Osteoblast (primary cell): ENCODE measurements at regions not wholly inside any gene's neighbourhood (a gene's known extent, or its start where the extent isn't known, plus 50 kb on each side); places are given as distances from the start of the nearest gene placed in this dataset.
"Not testable (repeated sequence)": the region's sequence is repeated elsewhere in the genome, so short reads cannot be mapped to it uniquely, and the experiment has no call there.

Experiments
- DNase-seq: peaks from one replicate; pipeline ENCODE4 v3.0.0; 2011; ENCODE audit warnings: low spot score, mixed read lengths; ENCODE audit not compliant: insufficient read length; ENCODE audit errors: missing footprints
- H2AFZ ChIP-seq: 2 replicates; pipeline ENCODE4 v1.6.0; 2011; ENCODE audit warnings: mild to moderate bottlenecking, low read length
- H3K27ac ChIP-seq: 2 replicates; pipeline ENCODE4 v1.5.1; 2011; ENCODE audit warnings: mild to moderate bottlenecking, low read depth, low read length, moderate library complexity
- H3K27me3 ChIP-seq: 2 replicates; pipeline ENCODE4 v1.6.0; 2012; ENCODE audit warnings: mild to moderate bottlenecking, control low read depth, inconsistent platforms, low read length, moderate library complexity; ENCODE audit not compliant: insufficient read depth
- H3K36me3 ChIP-seq: 2 replicates; pipeline ENCODE4 v1.5.1; 2011; ENCODE audit warnings: mild to moderate bottlenecking, low read length, control low read depth, moderate library complexity; ENCODE audit not compliant: insufficient read depth
- H3K4me1 ChIP-seq: 2 replicates; pipeline ENCODE4 v1.5.1; 2011; ENCODE audit warnings: mild to moderate bottlenecking, low read length, control low read depth, moderate library complexity; ENCODE audit not compliant: insufficient read depth
- H3K4me2 ChIP-seq: 2 replicates; pipeline ENCODE4 v1.6.0; 2011; ENCODE audit warnings: mild to moderate bottlenecking, low read length; ENCODE audit not compliant: insufficient read depth
- H3K4me3 ChIP-seq: fragments of 200-600 bp; sonication (generic); 3 replicates; pipeline ENCODE4 v1.5.1; 2012; ENCODE audit warnings: mild to moderate bottlenecking, low read length, inconsistent platforms; ENCODE audit not compliant: insufficient read depth
- H3K79me2 ChIP-seq: 2 replicates; pipeline ENCODE4 v1.6.0; 2012; ENCODE audit warnings: mild to moderate bottlenecking, low read length, control low read depth, inconsistent platforms; ENCODE audit not compliant: insufficient read depth
- H3K9me3 ChIP-seq: 2 replicates; pipeline ENCODE4 v1.5.1; 2011; ENCODE audit warnings: low read depth, low read length, control low read depth
- H4K20me1 ChIP-seq: 2 replicates; pipeline ENCODE4 v1.6.0; 2012; ENCODE audit warnings: mild to moderate bottlenecking, low read length, control low read depth; ENCODE audit not compliant: insufficient read depth
- TF ChIP-seq, protein P1 (sequence below): IDR thresholded peaks from 2 replicates; pipeline ENCODE4 v1.5.1; 2011; ENCODE audit warnings: mild to moderate bottlenecking, low read depth, low read length, moderate library complexity; ENCODE audit errors: extremely low read depth

DNA sequence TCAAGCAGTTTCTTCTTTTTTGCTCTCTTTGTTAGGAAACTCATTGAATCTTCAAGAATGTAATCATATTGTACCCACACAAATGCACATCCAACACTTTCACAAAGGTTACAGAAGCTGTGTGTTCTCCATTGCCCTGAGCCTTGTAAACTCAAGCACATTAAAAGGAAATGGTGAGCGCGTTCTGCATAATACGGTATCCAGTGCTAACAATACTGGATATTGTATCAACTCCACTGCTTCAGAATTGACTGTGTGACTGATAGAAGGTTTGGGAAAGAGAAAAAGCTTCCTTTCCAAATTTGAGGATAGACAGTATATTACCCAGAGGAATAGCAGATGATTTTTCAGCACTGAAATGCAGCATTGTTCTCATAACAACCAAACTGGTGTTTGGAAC lies 268.9 kb upstream of the RBMS3 start:
- no peaks in the 10 kb centered on the region for H3K79me2 ChIP-seq
- TF ChIP-seq, protein P1, sequence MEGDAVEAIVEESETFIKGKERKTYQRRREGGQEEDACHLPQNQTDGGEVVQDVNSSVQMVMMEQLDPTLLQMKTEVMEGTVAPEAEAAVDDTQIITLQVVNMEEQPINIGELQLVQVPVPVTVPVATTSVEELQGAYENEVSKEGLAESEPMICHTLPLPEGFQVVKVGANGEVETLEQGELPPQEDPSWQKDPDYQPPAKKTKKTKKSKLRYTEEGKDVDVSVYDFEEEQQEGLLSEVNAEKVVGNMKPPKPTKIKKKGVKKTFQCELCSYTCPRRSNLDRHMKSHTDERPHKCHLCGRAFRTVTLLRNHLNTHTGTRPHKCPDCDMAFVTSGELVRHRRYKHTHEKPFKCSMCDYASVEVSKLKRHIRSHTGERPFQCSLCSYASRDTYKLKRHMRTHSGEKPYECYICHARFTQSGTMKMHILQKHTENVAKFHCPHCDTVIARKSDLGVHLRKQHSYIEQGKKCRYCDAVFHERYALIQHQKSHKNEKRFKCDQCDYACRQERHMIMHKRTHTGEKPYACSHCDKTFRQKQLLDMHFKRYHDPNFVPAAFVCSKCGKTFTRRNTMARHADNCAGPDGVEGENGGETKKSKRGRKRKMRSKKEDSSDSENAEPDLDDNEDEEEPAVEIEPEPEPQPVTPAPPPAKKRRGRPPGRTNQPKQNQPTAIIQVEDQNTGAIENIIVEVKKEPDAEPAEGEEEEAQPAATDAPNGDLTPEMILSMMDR = no peak
- no peak overlapping the region for H3K4me2 ChIP-seq
- H3K4me1 ChIP-seq = no peaks in the 10 kb centered on the region
- H3K27ac ChIP-seq = no peak overlapping the region
- no peaks in the 10 kb centered on the region for H3K27me3 ChIP-seq
- DNase-seq = no peak
- no peaks in the 10 kb centered on the region for H3K36me3 ChIP-seq
- no peak overlapping the region for H2AFZ ChIP-seq
- no peak overlapping the region for H3K4me3 ChIP-seq
- no peaks in the 10 kb centered on the region for H4K20me1 ChIP-seq
- H3K9me3 ChIP-seq = no peaks in the 10 kb centered on the region

DNA sequence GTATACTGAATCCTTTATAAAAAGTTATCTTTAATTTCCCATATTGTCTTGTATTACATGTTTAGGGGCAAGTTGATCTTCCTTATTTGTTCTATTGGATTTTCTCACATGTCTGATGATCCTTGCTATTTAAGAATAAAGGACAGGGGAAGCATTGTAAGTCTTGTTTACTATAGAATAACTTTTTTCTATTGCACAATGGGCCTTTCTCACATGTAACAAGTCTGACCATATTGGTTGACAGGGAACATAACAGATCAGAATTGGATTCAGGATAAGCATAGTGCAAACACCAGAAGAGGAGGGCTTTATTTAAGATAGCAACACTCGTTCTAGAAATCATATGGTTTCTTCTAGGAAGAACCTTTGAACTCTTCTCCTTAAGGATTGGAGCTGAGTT lies 257.9 kb upstream of the RBMS3 start:
- no peak for DNase-seq
- Histone ChIP-seq H4K20me1 (no peaks in the 10 kb centered on the region), H3K27ac (no peak overlapping the region), H3K4me1 (no peaks in the 10 kb centered on the region), H3K4me3 (no peak overlapping the region), H3K36me3 (no peaks in the 10 kb centered on the region), H2AFZ (no peak overlapping the region), H3K4me2 (no peak overlapping the region), H3K79me2 (no peaks in the 10 kb centered on the region), H3K27me3 (no peaks in the 10 kb centered on the region), H3K9me3 (no peaks in the 10 kb centered on the region)
- TF ChIP-seq, protein P1 = no peak

DNA sequence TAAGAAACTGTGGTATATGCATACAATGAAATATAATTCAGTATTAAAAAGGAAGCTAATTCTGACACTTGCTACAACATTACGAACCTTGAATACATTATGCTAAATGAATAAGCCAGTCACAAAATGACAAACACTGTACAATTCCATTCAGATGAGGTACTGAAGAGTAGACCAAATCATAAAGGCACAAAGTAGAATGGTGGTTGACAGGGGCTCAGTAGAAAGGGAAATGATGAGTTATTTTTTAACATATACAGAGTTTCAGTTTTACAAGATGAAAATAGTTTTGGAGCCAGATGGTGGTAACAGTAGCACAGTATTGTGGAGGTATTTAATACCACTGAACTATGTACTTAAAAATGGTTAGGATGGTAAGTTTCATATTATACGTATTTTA lies 254.6 kb upstream of the RBMS3 start:
- Histone ChIP-seq H3K27me3 (no peaks in the 10 kb centered on the region), H3K4me2 (no peak overlapping the region), H3K36me3 (no peaks in the 10 kb centered on the region), H3K9me3 (no peaks in the 10 kb centered on the region), H3K4me3 (no peak overlapping the region), H3K27ac (no peak overlapping the region), H3K79me2 (no peaks in the 10 kb centered on the region), H2AFZ (no peak overlapping the region), H3K4me1 (peaks cover under 1% of the 10 kb centered on the region), H4K20me1 (no peaks in the 10 kb centered on the region)
- TF ChIP-seq, protein P1 = no peak
- no peak for DNase-seq

DNA sequence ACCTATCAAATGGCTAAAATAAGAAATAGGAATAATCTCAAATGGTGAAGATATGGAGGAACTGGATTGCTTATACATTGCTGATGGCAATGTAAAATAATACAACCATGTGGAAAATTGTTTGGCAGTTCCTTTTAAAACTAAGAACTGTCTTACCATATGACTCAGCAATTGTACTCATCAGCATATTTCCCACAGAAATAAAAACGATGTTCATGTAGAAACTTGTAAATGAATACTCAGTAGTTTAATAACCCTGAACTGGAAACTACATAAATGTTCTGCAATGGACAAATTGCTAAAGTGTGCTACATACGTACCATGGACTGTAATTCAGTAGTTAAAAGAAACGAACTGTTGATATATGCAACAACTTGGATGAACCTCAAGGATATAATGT lies 253.9 kb upstream of the RBMS3 start:
- TF ChIP-seq, protein P1 = no peak
- H3K4me2 ChIP-seq = no peak overlapping the region
- H3K27ac ChIP-seq = no peak overlapping the region
- no peaks in the 10 kb centered on the region for H3K79me2 ChIP-seq
- no peaks in the 10 kb centered on the region for H3K36me3 ChIP-seq
- no peak overlapping the region for H2AFZ ChIP-seq
- no peak for DNase-seq
- no peaks in the 10 kb centered on the region for H4K20me1 ChIP-seq
- H3K4me3 ChIP-seq = no peak overlapping the region
- H3K4me1 ChIP-seq = peaks cover 7% of the 10 kb centered on the region
- H3K9me3 ChIP-seq = no peaks in the 10 kb centered on the region
- H3K27me3 ChIP-seq = no peaks in the 10 kb centered on the region

DNA sequence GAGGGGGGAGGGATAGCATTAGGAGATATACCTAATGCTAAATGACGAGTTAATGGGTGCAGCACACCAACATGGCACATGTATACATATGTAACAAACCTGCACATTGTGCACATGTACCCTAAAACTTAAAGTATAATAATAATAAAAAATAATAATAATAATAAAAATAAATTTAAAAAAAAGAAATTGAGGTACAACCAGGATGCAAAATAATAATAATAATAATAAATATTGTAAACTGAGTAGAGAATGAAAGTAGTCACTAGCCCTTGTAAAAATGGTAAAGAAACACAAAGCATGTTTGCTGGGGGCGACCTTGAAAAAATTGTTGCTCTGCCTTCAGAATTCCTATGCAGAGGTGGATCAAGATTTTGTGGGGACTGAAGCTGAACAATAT lies 249.7 kb upstream of the RBMS3 start:
- not testable (repeated sequence) for H3K79me2 ChIP-seq, H3K36me3 ChIP-seq, H3K9me3 ChIP-seq, DNase-seq, H3K4me2 ChIP-seq, H3K27ac ChIP-seq, H3K27me3 ChIP-seq, H4K20me1 ChIP-seq, H2AFZ ChIP-seq, H3K4me3 ChIP-seq
- H3K4me1 ChIP-seq = peaks cover 11% of the 10 kb centered on the region
